ENCODE measurements at regions not wholly inside any gene's neighbourhood (a gene's known extent, or its start where the extent isn't known, plus 50 kb on each side); places are given as distances from the start of the nearest gene placed in this dataset.

DNA sequence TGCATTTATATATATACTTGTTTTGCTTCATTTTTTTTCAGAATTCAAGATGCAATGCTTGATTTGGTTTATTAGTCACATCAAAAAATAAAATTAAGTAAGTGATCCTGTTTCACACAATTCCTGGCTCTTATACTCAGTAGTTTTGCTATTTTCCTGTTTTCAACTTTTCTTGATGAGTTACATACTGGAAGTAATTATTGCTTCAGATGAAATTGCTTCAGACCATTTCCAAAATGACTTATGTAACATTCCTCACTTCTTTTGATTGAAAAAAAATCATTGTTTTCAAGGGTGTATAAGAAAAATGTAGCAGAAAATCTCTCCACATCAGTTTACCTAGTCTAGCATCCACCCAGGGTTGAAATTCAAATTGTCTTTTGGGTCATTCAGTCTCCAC lies 65.0 kb downstream of the RGS2 start:
- H3K9ac ChIP-seq (ENCODE audit: low read depth in 1 of 2, low read length in 2 of 2): no peak overlapping the region
- peaks cover 0 to 3% (median under 1%) of the 10 kb centered on the region in 4 donors for H3K9me3 ChIP-seq (ENCODE audit: control insufficient read depth in 4 of 4, low read length in 3 of 4)
- H3K4me1 ChIP-seq (ENCODE audit: control insufficient read depth in 4 of 4, insufficient read depth in 4 of 4, low read length in 3 of 4): no peaks in the 10 kb centered on the region
- H3K27ac ChIP-seq (ENCODE audit: low read depth in 1 of 2, low read length in 2 of 2): no peak overlapping the region
- H3K27me3 ChIP-seq (ENCODE audit: control insufficient read depth in 4 of 4, insufficient read depth in 4 of 4, low read length in 3 of 4): no peaks in the 10 kb centered on the region
- no peaks in the 10 kb centered on the region for H3K36me3 ChIP-seq (ENCODE audit: control insufficient read depth in 4 of 4, insufficient read depth in 3 of 4, low read depth in 1 of 4, low read length in 3 of 4)
- DNase-seq (ENCODE audit: low spot score): no peak
- no peak for TF ChIP-seq FOXA1 (IDR thresholded peaks at IDR 0.05)
- TF ChIP-seq FOXA2 (IDR thresholded peaks at IDR 0.05): no peak
- TF ChIP-seq RAD21 (IDR thresholded peaks at IDR 0.05): no peak
- TF ChIP-seq SP1 (IDR thresholded peaks at IDR 0.05): no peak
- TF ChIP-seq, protein P1, sequence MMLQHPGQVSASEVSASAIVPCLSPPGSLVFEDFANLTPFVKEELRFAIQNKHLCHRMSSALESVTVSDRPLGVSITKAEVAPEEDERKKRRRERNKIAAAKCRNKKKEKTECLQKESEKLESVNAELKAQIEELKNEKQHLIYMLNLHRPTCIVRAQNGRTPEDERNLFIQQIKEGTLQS (IDR thresholded peaks at IDR 0.05): no peak
- TF ChIP-seq TAF1 (conservative IDR thresholded peaks at IDR 0.05): no peak
- no peak for TF ChIP-seq GABPA (IDR thresholded peaks at IDR 0.05 in 1 of 2, conservative IDR thresholded peaks at IDR 0.05 in 1 of 2)
- TF ChIP-seq RXRA (IDR thresholded peaks at IDR 0.05): no peak
- no peak for TF ChIP-seq HNF4G (IDR thresholded peaks at IDR 0.05)
- TF ChIP-seq, protein P2, sequence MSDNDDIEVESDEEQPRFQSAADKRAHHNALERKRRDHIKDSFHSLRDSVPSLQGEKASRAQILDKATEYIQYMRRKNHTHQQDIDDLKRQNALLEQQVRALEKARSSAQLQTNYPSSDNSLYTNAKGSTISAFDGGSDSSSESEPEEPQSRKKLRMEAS (IDR thresholded peaks at IDR 0.05): no peak
- TF ChIP-seq NR2F2 (IDR thresholded peaks at IDR 0.05): no peak
- TF ChIP-seq JUND (IDR thresholded peaks at IDR 0.05): no peak
- no peak for TF ChIP-seq HNF4A (conservative IDR thresholded peaks at IDR 0.05)
- TF ChIP-seq, protein P3, sequence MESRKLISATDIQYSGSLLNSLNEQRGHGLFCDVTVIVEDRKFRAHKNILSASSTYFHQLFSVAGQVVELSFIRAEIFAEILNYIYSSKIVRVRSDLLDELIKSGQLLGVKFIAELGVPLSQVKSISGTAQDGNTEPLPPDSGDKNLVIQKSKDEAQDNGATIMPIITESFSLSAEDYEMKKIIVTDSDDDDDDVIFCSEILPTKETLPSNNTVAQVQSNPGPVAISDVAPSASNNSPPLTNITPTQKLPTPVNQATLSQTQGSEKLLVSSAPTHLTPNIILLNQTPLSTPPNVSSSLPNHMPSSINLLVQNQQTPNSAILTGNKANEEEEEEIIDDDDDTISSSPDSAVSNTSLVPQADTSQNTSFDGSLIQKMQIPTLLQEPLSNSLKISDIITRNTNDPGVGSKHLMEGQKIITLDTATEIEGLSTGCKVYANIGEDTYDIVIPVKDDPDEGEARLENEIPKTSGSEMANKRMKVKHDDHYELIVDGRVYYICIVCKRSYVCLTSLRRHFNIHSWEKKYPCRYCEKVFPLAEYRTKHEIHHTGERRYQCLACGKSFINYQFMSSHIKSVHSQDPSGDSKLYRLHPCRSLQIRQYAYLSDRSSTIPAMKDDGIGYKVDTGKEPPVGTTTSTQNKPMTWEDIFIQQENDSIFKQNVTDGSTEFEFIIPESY (IDR thresholded peaks at IDR 0.05): no peak
- TF ChIP-seq, protein P4, sequence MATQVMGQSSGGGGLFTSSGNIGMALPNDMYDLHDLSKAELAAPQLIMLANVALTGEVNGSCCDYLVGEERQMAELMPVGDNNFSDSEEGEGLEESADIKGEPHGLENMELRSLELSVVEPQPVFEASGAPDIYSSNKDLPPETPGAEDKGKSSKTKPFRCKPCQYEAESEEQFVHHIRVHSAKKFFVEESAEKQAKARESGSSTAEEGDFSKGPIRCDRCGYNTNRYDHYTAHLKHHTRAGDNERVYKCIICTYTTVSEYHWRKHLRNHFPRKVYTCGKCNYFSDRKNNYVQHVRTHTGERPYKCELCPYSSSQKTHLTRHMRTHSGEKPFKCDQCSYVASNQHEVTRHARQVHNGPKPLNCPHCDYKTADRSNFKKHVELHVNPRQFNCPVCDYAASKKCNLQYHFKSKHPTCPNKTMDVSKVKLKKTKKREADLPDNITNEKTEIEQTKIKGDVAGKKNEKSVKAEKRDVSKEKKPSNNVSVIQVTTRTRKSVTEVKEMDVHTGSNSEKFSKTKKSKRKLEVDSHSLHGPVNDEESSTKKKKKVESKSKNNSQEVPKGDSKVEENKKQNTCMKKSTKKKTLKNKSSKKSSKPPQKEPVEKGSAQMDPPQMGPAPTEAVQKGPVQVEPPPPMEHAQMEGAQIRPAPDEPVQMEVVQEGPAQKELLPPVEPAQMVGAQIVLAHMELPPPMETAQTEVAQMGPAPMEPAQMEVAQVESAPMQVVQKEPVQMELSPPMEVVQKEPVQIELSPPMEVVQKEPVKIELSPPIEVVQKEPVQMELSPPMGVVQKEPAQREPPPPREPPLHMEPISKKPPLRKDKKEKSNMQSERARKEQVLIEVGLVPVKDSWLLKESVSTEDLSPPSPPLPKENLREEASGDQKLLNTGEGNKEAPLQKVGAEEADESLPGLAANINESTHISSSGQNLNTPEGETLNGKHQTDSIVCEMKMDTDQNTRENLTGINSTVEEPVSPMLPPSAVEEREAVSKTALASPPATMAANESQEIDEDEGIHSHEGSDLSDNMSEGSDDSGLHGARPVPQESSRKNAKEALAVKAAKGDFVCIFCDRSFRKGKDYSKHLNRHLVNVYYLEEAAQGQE (IDR thresholded peaks at IDR 0.05): no peak
- TF ChIP-seq, protein P5, sequence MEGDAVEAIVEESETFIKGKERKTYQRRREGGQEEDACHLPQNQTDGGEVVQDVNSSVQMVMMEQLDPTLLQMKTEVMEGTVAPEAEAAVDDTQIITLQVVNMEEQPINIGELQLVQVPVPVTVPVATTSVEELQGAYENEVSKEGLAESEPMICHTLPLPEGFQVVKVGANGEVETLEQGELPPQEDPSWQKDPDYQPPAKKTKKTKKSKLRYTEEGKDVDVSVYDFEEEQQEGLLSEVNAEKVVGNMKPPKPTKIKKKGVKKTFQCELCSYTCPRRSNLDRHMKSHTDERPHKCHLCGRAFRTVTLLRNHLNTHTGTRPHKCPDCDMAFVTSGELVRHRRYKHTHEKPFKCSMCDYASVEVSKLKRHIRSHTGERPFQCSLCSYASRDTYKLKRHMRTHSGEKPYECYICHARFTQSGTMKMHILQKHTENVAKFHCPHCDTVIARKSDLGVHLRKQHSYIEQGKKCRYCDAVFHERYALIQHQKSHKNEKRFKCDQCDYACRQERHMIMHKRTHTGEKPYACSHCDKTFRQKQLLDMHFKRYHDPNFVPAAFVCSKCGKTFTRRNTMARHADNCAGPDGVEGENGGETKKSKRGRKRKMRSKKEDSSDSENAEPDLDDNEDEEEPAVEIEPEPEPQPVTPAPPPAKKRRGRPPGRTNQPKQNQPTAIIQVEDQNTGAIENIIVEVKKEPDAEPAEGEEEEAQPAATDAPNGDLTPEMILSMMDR (IDR thresholded peaks at IDR 0.05; ENCODE audit: low read depth, low read length, missing input control): no peak
- no peak for TF ChIP-seq EGR1 (IDR thresholded peaks at IDR 0.05; ENCODE audit: low read depth in 2 of 2)
- no peak overlapping the region for H3K4me3 ChIP-seq (ENCODE audit: low read depth in 1 of 3, low read length in 3 of 3)

DNA sequence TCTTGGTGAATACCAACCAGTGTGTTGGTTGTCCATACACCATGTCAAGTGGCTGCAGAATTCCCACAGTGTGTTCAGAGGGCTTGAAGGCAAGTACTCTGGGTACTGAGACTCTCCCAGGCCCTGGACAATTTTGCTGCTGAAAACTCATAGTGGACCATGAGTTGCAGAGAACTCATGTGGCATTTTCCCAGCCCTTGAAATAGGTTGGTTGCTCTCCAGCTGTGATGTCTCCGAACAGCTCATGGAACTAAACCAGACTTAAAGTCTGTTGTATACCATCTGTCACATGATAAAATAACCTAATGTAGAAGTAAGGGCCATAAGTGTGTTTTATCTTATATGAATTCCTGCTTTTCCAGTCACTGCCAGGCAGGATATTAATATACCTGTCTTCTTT lies 67.8 kb downstream of the RGS2 start:
- Histone ChIP-seq H3K9me3 (ENCODE audit: control insufficient read depth in 4 of 4, low read length in 3 of 4) (peaks cover 0 to 3% (median under 1%) of the 10 kb centered on the region in 4 donors), H3K27ac (ENCODE audit: low read depth in 1 of 2, low read length in 2 of 2) (no peak overlapping the region)
- TF ChIP-seq, protein P5 (IDR thresholded peaks at IDR 0.05; ENCODE audit: low read depth, low read length, missing input control): no peak
- TF ChIP-seq SP1 (IDR thresholded peaks at IDR 0.05) (no peak), TAF1 (conservative IDR thresholded peaks at IDR 0.05) (no peak), EGR1 (IDR thresholded peaks at IDR 0.05; ENCODE audit: low read depth in 2 of 2) (no peak), RXRA (IDR thresholded peaks at IDR 0.05) (no peak), FOXA2 (IDR thresholded peaks at IDR 0.05) (no peak)
- TF ChIP-seq, protein P4 (IDR thresholded peaks at IDR 0.05): no peak
- TF ChIP-seq, protein P2 (IDR thresholded peaks at IDR 0.05): no peak

More for the DNA sequence above, 67.8 kb downstream of the RGS2 start:
- 80% methylated on average over 1 of the region's 1 CpG for WGBS
- Histone ChIP-seq H3K36me3 (ENCODE audit: control insufficient read depth in 4 of 4, insufficient read depth in 3 of 4, low read depth in 1 of 4, low read length in 3 of 4) (no peaks in the 10 kb centered on the region), H3K27me3 (ENCODE audit: control insufficient read depth in 4 of 4, insufficient read depth in 4 of 4, low read length in 3 of 4) (no peaks in the 10 kb centered on the region), H3K4me1 (ENCODE audit: control insufficient read depth in 4 of 4, insufficient read depth in 4 of 4, low read length in 3 of 4) (no peaks in the 10 kb centered on the region), H3K4me3 (ENCODE audit: low read depth in 1 of 3, low read length in 3 of 3) (no peak overlapping the region), H3K9ac (ENCODE audit: low read depth in 1 of 2, low read length in 2 of 2) (no peak overlapping the region)
- no peak for DNase-seq (ENCODE audit: low spot score)
